Breast epithelium (tissue), 4 donors: ENCODE measurements at regions not wholly inside any gene's neighbourhood (a gene's known extent, or its start where the extent isn't known, plus 50 kb on each side); places are given as distances from the start of the nearest gene placed in this dataset.

Experiments
- DNase-seq, 2 donors: peaks; one replicate each; pipeline ENCODE4 v3.0.0-alpha.2; 2019; ENCODE audit warnings: low spot score in 2 of 2
- H3K27ac ChIP-seq, 2 donors: fragments of 200-600 bp; sonication (generic) in 1 of 2; one replicate each; pipeline ENCODE4 v1.5.1; 2016 to 2019; ENCODE audit warnings: mild to moderate bottlenecking in 1 of 2
- H3K27me3 ChIP-seq, 2 donors: fragments of 200-600 bp; sonication (generic) in 1 of 2; one replicate each; pipeline versions ENCODE4 v1.5.1 to v1.6.0; 2017 to 2019; ENCODE audit warnings: control low read depth in 1 of 2, mild to moderate bottlenecking in 1 of 2
- H3K36me3 ChIP-seq: fragments of 200-600 bp; one replicate; pipeline ENCODE4 v1.5.1; 2019
- H3K4me1 ChIP-seq, 2 donors: fragments of 200-600 bp; sonication (generic); one replicate each; pipeline ENCODE4 v1.5.1; 2016 to 2019; ENCODE audit warnings: control low read depth in 1 of 2
- H3K4me3 ChIP-seq, 3 donors: fragments of 200-600 bp; sonication (generic); 1 replicate in 2 of 3; 2 replicates in 1 of 3; pipeline ENCODE4 v1.5.1; 2016 to 2019; ENCODE audit warnings: mild to moderate bottlenecking in 3 of 3, moderate library complexity in 2 of 3
- H3K9me3 ChIP-seq, 2 donors: fragments of 200-600 bp; sonication (generic) in 1 of 2; one replicate each; pipeline ENCODE4 v1.5.1; 2016 to 2019; ENCODE audit warnings: control low read depth in 1 of 2
- POLR2A ChIP-seq: fragments of 450-650 bp; IDR thresholded peaks from one replicate; pipeline ENCODE4 v1.6.1; 2016; ENCODE audit warnings: antibody characterized with exemption, mild to moderate bottlenecking, moderate library complexity
- POLR2AphosphoS5 ChIP-seq, 3 donors: sonication (generic); formaldehyde crosslinking; IDR thresholded peaks; one replicate each; pipeline ENCODE4 v1.6.1; 2017; ENCODE audit warnings: antibody characterized with exemption in 3 of 3
- intact Hi-C: fragments of 100-400 bp; cut with DNase I; formaldehyde crosslinking; loops from one replicate; pipeline ENCODE4 v1.15.1; 2023; ENCODE audit warnings: low total_unique reads
- TF ChIP-seq, protein P1 (sequence below), 3 donors: fragments of 450-650 bp; IDR thresholded peaks; one replicate each; pipeline ENCODE4 v1.5.1; 2016 to 2017; ENCODE audit warnings: antibody characterized with exemption in 3 of 3, mild to moderate bottlenecking in 3 of 3, moderate library complexity in 3 of 3

DNA sequence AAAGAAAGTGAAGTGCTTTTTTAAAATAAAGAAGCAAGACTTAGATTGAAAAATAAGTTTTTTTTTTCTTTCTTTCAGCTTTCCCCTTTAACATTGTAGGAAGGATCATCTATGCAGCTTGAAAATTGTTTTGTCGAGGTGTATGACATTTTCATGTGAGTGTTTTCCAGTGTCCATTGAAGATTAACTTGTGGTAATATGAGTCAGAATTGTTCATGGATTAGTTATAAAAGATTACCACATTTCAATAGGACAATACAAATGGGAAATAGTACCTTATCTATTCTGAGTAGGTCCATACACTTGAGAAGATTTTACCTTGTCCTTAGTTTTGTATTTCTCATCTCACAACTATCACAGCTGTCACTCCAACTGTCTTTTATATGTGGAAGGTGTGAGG is 1234.7 kb downstream of the NSUN3 start:
- Histone ChIP-seq H3K4me1 (no peaks in the 10 kb centered on the region), H3K27ac (no peak overlapping the region), H3K4me3 (no peak overlapping the region), H3K27me3 (no peaks in the 10 kb centered on the region), H3K9me3 (no peaks in the 10 kb centered on the region), H3K36me3 (no peaks in the 10 kb centered on the region)
- intact Hi-C loops: no loop called here
- DNase-seq: no peak
- TF ChIP-seq, protein P1, sequence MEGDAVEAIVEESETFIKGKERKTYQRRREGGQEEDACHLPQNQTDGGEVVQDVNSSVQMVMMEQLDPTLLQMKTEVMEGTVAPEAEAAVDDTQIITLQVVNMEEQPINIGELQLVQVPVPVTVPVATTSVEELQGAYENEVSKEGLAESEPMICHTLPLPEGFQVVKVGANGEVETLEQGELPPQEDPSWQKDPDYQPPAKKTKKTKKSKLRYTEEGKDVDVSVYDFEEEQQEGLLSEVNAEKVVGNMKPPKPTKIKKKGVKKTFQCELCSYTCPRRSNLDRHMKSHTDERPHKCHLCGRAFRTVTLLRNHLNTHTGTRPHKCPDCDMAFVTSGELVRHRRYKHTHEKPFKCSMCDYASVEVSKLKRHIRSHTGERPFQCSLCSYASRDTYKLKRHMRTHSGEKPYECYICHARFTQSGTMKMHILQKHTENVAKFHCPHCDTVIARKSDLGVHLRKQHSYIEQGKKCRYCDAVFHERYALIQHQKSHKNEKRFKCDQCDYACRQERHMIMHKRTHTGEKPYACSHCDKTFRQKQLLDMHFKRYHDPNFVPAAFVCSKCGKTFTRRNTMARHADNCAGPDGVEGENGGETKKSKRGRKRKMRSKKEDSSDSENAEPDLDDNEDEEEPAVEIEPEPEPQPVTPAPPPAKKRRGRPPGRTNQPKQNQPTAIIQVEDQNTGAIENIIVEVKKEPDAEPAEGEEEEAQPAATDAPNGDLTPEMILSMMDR (IDR thresholded peaks at IDR 0.05): no peak
- TF ChIP-seq POLR2AphosphoS5 (IDR thresholded peaks at IDR 0.05) (no peak), POLR2A (no peak)

DNA sequence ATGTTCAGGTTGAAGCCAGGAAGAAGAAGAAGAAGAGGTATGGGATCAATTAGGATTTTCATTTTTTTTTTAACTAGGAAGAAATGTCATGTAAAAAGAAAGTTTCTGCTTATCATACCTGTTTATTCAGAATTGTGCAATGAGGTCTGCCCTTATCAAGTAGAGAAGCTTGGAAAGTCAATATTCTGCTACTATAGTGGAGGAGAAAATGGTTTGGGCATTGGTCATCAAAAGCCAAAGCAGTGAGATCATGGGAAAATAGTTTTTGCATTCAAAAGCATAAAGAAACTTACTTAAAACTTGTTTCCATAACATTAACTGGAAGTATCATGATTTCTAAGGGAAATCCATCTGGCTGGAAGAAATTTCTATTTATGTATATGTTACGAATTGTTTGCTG is 1239.2 kb downstream of the NSUN3 start:
- Histone ChIP-seq H3K4me1 (no peaks in the 10 kb centered on the region), H3K36me3 (peaks cover 5% of the 10 kb centered on the region), H3K4me3 (no peak overlapping the region), H3K27ac (no peak overlapping the region), H3K9me3 (no peaks in the 10 kb centered on the region), H3K27me3 (no peaks in the 10 kb centered on the region)
- intact Hi-C loops: no loop called here
- DNase-seq: no peak
- TF ChIP-seq POLR2AphosphoS5 (IDR thresholded peaks at IDR 0.05): no peak
- TF ChIP-seq, protein P1 (IDR thresholded peaks at IDR 0.05): no peak
- no peak for TF ChIP-seq POLR2A

GRCh38 chr3:95310560-95310959 is 1247.7 kb downstream of the NSUN3 start:
- no peaks in the 10 kb centered on the region for H3K27me3 ChIP-seq
- no peaks in the 10 kb centered on the region for H3K36me3 ChIP-seq
- H3K4me1 ChIP-seq: no peaks in the 10 kb centered on the region
- H3K9me3 ChIP-seq: peaks cover 0 to 1% of the 10 kb centered on the region in 2 donors
- intact Hi-C loops: no loop called here
- H3K4me3 ChIP-seq: no peak overlapping the region
- H3K27ac ChIP-seq: no peak overlapping the region
- DNase-seq: no peak
- TF ChIP-seq, protein P1 (IDR thresholded peaks at IDR 0.05): no peak
- TF ChIP-seq POLR2AphosphoS5 (IDR thresholded peaks at IDR 0.05): no peak
- TF ChIP-seq POLR2A: no peak

DNA sequence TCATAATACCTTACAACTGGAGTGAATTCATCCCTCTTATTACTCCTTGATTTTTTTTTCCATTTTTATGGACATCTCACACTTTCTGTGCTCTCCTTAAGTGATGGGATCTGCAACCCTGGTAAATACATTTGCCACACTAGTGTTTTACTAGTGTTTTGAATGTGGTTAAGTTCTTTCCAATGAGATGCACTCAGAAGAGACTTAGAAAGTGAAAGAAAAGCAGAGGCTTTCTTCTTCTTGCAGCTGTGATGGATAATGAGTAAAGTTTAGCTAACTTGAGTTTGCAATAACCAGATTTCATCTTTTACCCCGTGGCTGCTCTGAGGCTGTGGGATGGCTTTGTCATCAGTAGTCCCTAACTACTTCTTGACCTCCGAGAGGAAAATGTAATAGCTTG is 1248.4 kb downstream of the NSUN3 start:
- no peaks in the 10 kb centered on the region for H3K36me3 ChIP-seq
- H3K27me3 ChIP-seq: no peaks in the 10 kb centered on the region
- DNase-seq: no peak
- H3K4me1 ChIP-seq: no peaks in the 10 kb centered on the region
- intact Hi-C loops: no loop called here
- no peak for TF ChIP-seq POLR2A
- TF ChIP-seq, protein P1 (IDR thresholded peaks at IDR 0.05): no peak
- TF ChIP-seq POLR2AphosphoS5 (IDR thresholded peaks at IDR 0.05): no peak
- peaks cover 0 to 8% of the 10 kb centered on the region in 2 donors for H3K9me3 ChIP-seq
- no peak overlapping the region for H3K27ac ChIP-seq
- H3K4me3 ChIP-seq: no peak overlapping the region

DNA sequence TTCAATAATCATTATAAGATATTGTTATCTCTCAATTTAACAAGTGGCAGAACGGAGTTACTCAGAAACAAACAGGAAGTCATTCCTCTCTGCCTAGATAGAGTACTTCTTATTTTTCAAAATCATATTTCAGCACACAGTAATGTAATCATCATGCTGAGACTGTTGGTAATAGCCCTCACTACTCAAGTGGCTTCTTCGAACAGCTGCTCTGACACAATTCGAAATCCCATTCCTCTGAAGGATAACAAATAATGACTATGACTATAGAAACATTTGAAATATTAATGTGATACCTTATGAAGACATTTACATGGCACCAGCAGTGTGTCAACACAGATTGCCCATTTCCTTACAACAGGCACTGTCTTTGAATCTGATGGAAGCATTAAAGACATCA is 1249.8 kb downstream of the NSUN3 start:
- intact Hi-C loops: no loop called here
- Histone ChIP-seq H3K4me1 (no peaks in the 10 kb centered on the region), H3K27me3 (no peaks in the 10 kb centered on the region), H3K9me3 (peaks cover 0 to 8% of the 10 kb centered on the region in 2 donors), H3K36me3 (no peaks in the 10 kb centered on the region), H3K27ac (no peak overlapping the region), H3K4me3 (no peak overlapping the region)
- DNase-seq: no peak
- TF ChIP-seq POLR2A (no peak), POLR2AphosphoS5 (IDR thresholded peaks at IDR 0.05) (no peak)
- TF ChIP-seq, protein P1 (IDR thresholded peaks at IDR 0.05): no peak
